HepG2 (cell line): ENCODE measurements at regions not wholly inside any gene's neighbourhood (a gene's known extent, or its start where the extent isn't known, plus 50 kb on each side); places are given as distances from the start of the nearest gene placed in this dataset.

ENCODE experiments used
- ATAC-seq: fragments of 200-7000 bp; cut with Tn5 transposase; 3 replicates; pipeline ENCODE4 v1.9.1; 2020; ENCODE audit warnings: mild to moderate bottlenecking, moderate library complexity
- BruUV-seq: library from RNA; stranded (reverse); fragments of 400-500 nt; replicated peaks from 2 replicates; lab custom pipeline; 2021; lab: Mats Ljungman, UMichigan
- CTCF ChIA-PET: fragments of 300-600 bp; formaldehyde crosslinking; extraction: SDS; loops from one replicate; lab custom pipeline; 2021; ENCODE audit warnings: low total read pairs, inconsistent platforms, low intra/inter-chr PET ratio; lab: Yijun Ruan, JAX
- POLR2A ChIA-PET: fragments of 350-600 bp; sonication (Branson Sonifier 250); formaldehyde crosslinking; loops from one replicate; lab custom pipeline; 2020; ENCODE audit warnings: antibody characterized with exemption, inconsistent platforms; lab: Yijun Ruan, JAX
- DNase-seq: peaks from one replicate; pipeline ENCODE4 v3.0.0-alpha.2; 2015; ENCODE audit warnings: low spot score
- FAIRE-seq: peaks from 3 replicates; lab custom pipeline; 2011; peaks lifted over from hg19 to GRCh38; lab: Jason Lieb, UNC
- H2AFZ ChIP-seq: one replicate; pipeline ENCODE4 v1.6.1; 2011; ENCODE audit warnings: low read length, inconsistent platforms
- H3K27ac ChIP-seq: fragments of 300-600 bp; 3 replicates; pipeline ENCODE4 v1.8.0; 2011; ENCODE audit warnings: mixed run types, mild to moderate bottlenecking, mixed read lengths, low read length, inconsistent platforms; ENCODE audit not compliant: insufficient read depth; ENCODE audit errors: extremely low read length
- H3K27me3 ChIP-seq, 2 experiments: fragments of 200-600 bp in 1 of 2; 2 replicates in 1 of 2; 3 replicates in 1 of 2; pipeline versions ENCODE4 v1.6.0 to v1.8.0; 2011; ENCODE audit warnings: low read length in 2 of 2, mild to moderate bottlenecking in 2 of 2, moderate library complexity in 2 of 2, inconsistent platforms in 1 of 2; ENCODE audit not compliant: insufficient read depth in 2 of 2, control insufficient read depth in 1 of 2
- H3K36me3 ChIP-seq, 2 experiments: fragments of 200-600 bp in 1 of 2; replicated peaks in 1 of 2; 2 replicates in 1 of 2; 3 replicates in 1 of 2; pipeline versions ENCODE4 v1.5.1 to v1.8.0; 2011; ENCODE audit warnings: low read length in 2 of 2, inconsistent platforms in 1 of 2; ENCODE audit not compliant: insufficient read depth in 2 of 2, control insufficient read depth in 1 of 2
- H3K4me1 ChIP-seq: 2 replicates; pipeline ENCODE4 v1.5.1; 2012; ENCODE audit warnings: low read length, inconsistent platforms; ENCODE audit not compliant: insufficient read depth
- H3K4me2 ChIP-seq: 2 replicates; pipeline ENCODE4 v1.6.0; 2011; ENCODE audit warnings: low read depth, low read length, inconsistent platforms
- H3K4me3 ChIP-seq, 3 experiments: fragments of 200-600 bp in 1 of 3; sonication (generic), shearing (Covaris generic) in 1 of 3; replicated peaks in 1 of 3; 2 replicates each; pipeline ENCODE4 v1.5.1; 2011 to 2016; ENCODE audit warnings: low read length in 3 of 3, inconsistent platforms in 2 of 3, low read depth in 2 of 3, mild to moderate bottlenecking in 2 of 3, control low read depth in 1 of 3, mixed read lengths in 1 of 3; ENCODE audit not compliant: insufficient read depth in 1 of 3
- H3K79me2 ChIP-seq: one replicate; pipeline ENCODE4 v1.6.1; 2011; ENCODE audit warnings: low read length, inconsistent platforms; ENCODE audit not compliant: insufficient read depth
- H3K9ac ChIP-seq: 2 replicates; pipeline ENCODE4 v1.6.0; 2011; ENCODE audit warnings: mild to moderate bottlenecking, low read depth, low read length, inconsistent platforms; ENCODE audit not compliant: insufficient read depth
- H3K9me3 ChIP-seq: 2 replicates; pipeline ENCODE4 v1.5.1; 2012; ENCODE audit warnings: mild to moderate bottlenecking, low read length
- H4K20me1 ChIP-seq: 2 replicates; pipeline ENCODE4 v1.6.0; 2011; ENCODE audit warnings: inconsistent platforms, mild to moderate bottlenecking, low read length, moderate library complexity; ENCODE audit not compliant: insufficient read depth
- EP300 ChIP-seq, 3 experiments: sonication (generic) in 1 of 3; formaldehyde crosslinking in 1 of 3; IDR thresholded peaks; 2 replicates each; pipeline versions ENCODE4 v1.5.1 to v1.6.1; 2011 to 2020; ENCODE audit warnings: low read depth in 2 of 3, low read length in 2 of 3, borderline replicate concordance in 1 of 3, improper control_type of control experiment in 1 of 3, mild to moderate bottlenecking in 1 of 3, missing genetic modification reagents in 1 of 3, moderate library complexity in 1 of 3
- FOSL2 ChIP-seq: sonication (generic); formaldehyde crosslinking; IDR thresholded peaks from 2 replicates; pipeline ENCODE4 v1.4.0; 2020; ENCODE audit warnings: missing genetic modification reagents
- FOXM1 ChIP-seq: sonication (generic); formaldehyde crosslinking; IDR thresholded peaks from 2 replicates; pipeline ENCODE4 v1.5.0; 2020; ENCODE audit warnings: missing genetic modification reagents
- GATAD2A ChIP-seq: IDR thresholded peaks from 2 replicates; pipeline ENCODE4 v1.6.1; 2016
- HNF1B ChIP-seq: sonication (generic); formaldehyde crosslinking; IDR thresholded peaks from 2 replicates; pipeline ENCODE4 v1.5.1; 2020; ENCODE audit warnings: mild to moderate bottlenecking, moderate library complexity, missing genetic modification reagents
- HNF4A ChIP-seq: sonication (generic); formaldehyde crosslinking; IDR thresholded peaks from 2 replicates; pipeline ENCODE4 v1.4.0; 2020; ENCODE audit warnings: missing genetic modification reagents
- HNF4G ChIP-seq, 2 experiments: sonication (generic) in 1 of 2; formaldehyde crosslinking in 1 of 2; IDR thresholded peaks; 2 replicates each; pipeline versions ENCODE4 v1.4.0 to v1.6.1; 2011 to 2020; ENCODE audit warnings: borderline replicate concordance in 2 of 2, low read depth in 2 of 2, mild to moderate bottlenecking in 2 of 2, low read length in 1 of 2, missing genetic modification reagents in 1 of 2, moderate library complexity in 1 of 2
- HNRNPLL ChIP-seq: fragments of 200-400 bp; formaldehyde crosslinking; IDR thresholded peaks from 2 replicates; pipeline ENCODE4 v1.6.1; 2017; ENCODE audit warnings: mild to moderate bottlenecking, low read depth, low read length; ENCODE audit not compliant: poor library complexity, severe bottlenecking
- NR2F6 ChIP-seq, 2 experiments: IDR thresholded peaks; 2 replicates each; pipeline ENCODE4 v1.6.1; 2016; ENCODE audit warnings: antibody characterized with exemption in 1 of 2, mild to moderate bottlenecking in 1 of 2
- RARA ChIP-seq: IDR thresholded peaks from 2 replicates; pipeline ENCODE4 v1.6.1; 2016; ENCODE audit warnings: missing genetic modification reagents, missing compliant biosample characterization
- SUZ12 ChIP-seq: fragments of 150-350 bp; IDR thresholded peaks from 2 replicates; pipeline ENCODE4 v1.6.1; 2014; ENCODE audit warnings: low read depth, low read length
- TBX2 ChIP-seq: sonication (generic); formaldehyde crosslinking; IDR thresholded peaks from 2 replicates; pipeline ENCODE4 v1.5.0; 2020; ENCODE audit warnings: missing genetic modification reagents, mild to moderate bottlenecking, borderline replicate concordance
- ZNF10 ChIP-seq: sonication (generic); formaldehyde crosslinking; IDR thresholded peaks from 2 replicates; pipeline ENCODE4 v1.4.0; 2020; ENCODE audit warnings: mild to moderate bottlenecking, low read depth, missing genetic modification reagents, borderline replicate concordance
- WGBS: methylation state at CpG from one replicate; pipeline ENCODE4 v1.1.6; 2017; ENCODE audit warnings: low lambda C conversion rate; 5-methylcytosine and 5-hydroxymethylcytosine counted together
- in situ Hi-C: cut with HindIII; loops from 2 replicates; pipeline ENCODE4 v1.10.0; 2017; ENCODE audit warnings: low pct_unique_long_range_greater_than_20kb; ENCODE audit not compliant: extremely low pct_ligation_motif_present
- intact Hi-C: fragments of 100-400 bp; cut with micrococcal nuclease; formaldehyde crosslinking; loops from one replicate; pipeline ENCODE4 v1.10.0; 2022; ENCODE audit not compliant: unreplicated experiment

GRCh38 chr3:193871220-193871485 is 264.8 kb upstream of the HES1 start:
- no peak for FAIRE-seq
- ATAC-seq = no peak; the same call in 2 of the 3 replicates
- H3K27me3 ChIP-seq = peaks cover 0 to 4% of the 10 kb centered on the region in 2 experiments; a peak in 2 of 5 replicates
- H3K27ac ChIP-seq = no peak overlapping the region
- no peaks in the 10 kb centered on the region for H3K79me2 ChIP-seq
- H3K4me3 ChIP-seq = no peak overlapping the region
- no peaks in the 10 kb centered on the region for H3K9me3 ChIP-seq
- TF ChIP-seq SUZ12 (no peak), HNRNPLL (no peak), ZNF10 (CRISPR knock-in tag) (no peak)
- POLR2A ChIA-PET = no interaction called here
- peaks cover 32% of the 10 kb centered on the region for H3K4me1 ChIP-seq
- no TSS peak for BruUV-seq
- 0% methylated on average over 1 of the region's 3 CpGs for WGBS
- DNase-seq = no peak
- H3K4me2 ChIP-seq = no peak overlapping the region
- CTCF ChIA-PET = no interaction called here
- intact Hi-C loops (no loop called here), in situ Hi-C loops (no loop called here)
- no peaks in the 10 kb centered on the region for H3K36me3 ChIP-seq
- H4K20me1 ChIP-seq = no peaks in the 10 kb centered on the region
- H3K9ac ChIP-seq = no peak overlapping the region
- H2AFZ ChIP-seq = no peak overlapping the region

- intact Hi-C loops (no loop called here), in situ Hi-C loops (no loop called here)
- FAIRE-seq = no peak
These were observed 263.6 kb upstream of the HES1 start for GRCh38 chr3:193872265-193872753.

More at GRCh38 chr3:193872265-193872753, 263.6 kb upstream of the HES1 start:
- H3K36me3 ChIP-seq = no peaks in the 10 kb centered on the region
- H3K9ac ChIP-seq = no peak overlapping the region
- CTCF ChIA-PET = no interaction called here
- POLR2A ChIA-PET = no interaction called here
- H2AFZ ChIP-seq = no peak overlapping the region
- H4K20me1 ChIP-seq = no peaks in the 10 kb centered on the region
- no peak overlapping the region for H3K4me3 ChIP-seq
- BruUV-seq = no TSS peak
- H3K9me3 ChIP-seq = no peaks in the 10 kb centered on the region
- peaks cover 0 to 4% of the 10 kb centered on the region in 2 experiments; a peak in 3 of 5 replicates for H3K27me3 ChIP-seq
- peak; percentile 70 for DNase-seq
- no peaks in the 10 kb centered on the region for H3K79me2 ChIP-seq
- no peak overlapping the region for H3K27ac ChIP-seq
- H3K4me2 ChIP-seq = peak overlapping the region; percentile 41; the same call in 1 of the 2 replicates
- H3K4me1 ChIP-seq = peaks cover 43% of the 10 kb centered on the region
- ATAC-seq = peak; percentile 83
- WGBS = 0% methylated on average over 2 of the region's 2 CpGs
- TF ChIP-seq NR2F6 (IDR thresholded peaks at IDR 0.05) = peak; percentile 19; the same call in 1 of the 2 replicates
- no peak for TF ChIP-seq NR2F6 (CRISPR knock-in tag; IDR thresholded peaks at IDR 0.05)
- TF ChIP-seq HNF4A (CRISPR knock-in tag) = peak; percentile 45
- peak; percentile 49; the same call in 1 of the 2 replicates for TF ChIP-seq HNF4G (IDR thresholded peaks at IDR 0.05; ENCODE audit: borderline replicate concordance, low read depth, low read length)
- no peak for TF ChIP-seq HNF4G (CRISPR knock-in tag; IDR thresholded peaks at IDR 0.05; ENCODE audit: borderline replicate concordance, low read depth)
- TF ChIP-seq HNF1B (CRISPR knock-in tag) = no peak
- no peak for TF ChIP-seq FOXM1 (CRISPR knock-in tag)
- 0 out of 2 replicates have a peak, but pooled peaks have one; percentile 16 for TF ChIP-seq TBX2 (CRISPR knock-in tag)
- 0 out of 2 replicates have a peak, but pooled peaks have one; percentile 15 for TF ChIP-seq RARA
- TF ChIP-seq EP300 (IDR thresholded peaks at IDR 0.05; ENCODE audit: low read depth in 2 of 2, low read length in 2 of 2) = 0 out of 4 replicates have a peak, but pooled peaks of 1 of the 2 experiments have one; percentile 31
- no peak for TF ChIP-seq EP300 (CRISPR knock-in tag; IDR thresholded peaks at IDR 0.05; ENCODE audit: borderline replicate concordance)
- TF ChIP-seq FOSL2 (CRISPR knock-in tag) = peak; percentile 78
- TF ChIP-seq GATAD2A (CRISPR knock-in tag) = no peak
- TF ChIP-seq, all 625 proteins: peak for 7
